Mesodermal cell (in vitro differentiated cells): ENCODE measurements at regions not wholly inside any gene's neighbourhood (a gene's known extent, or its start where the extent isn't known, plus 50 kb on each side); places are given as distances from the start of the nearest gene placed in this dataset.
A peak's percentile ranks its signal among the peaks of the same experiment; 100 is the strongest.
"Not testable (repeated sequence)": the region's sequence is repeated elsewhere in the genome, so short reads cannot be mapped to it uniquely, and the experiment has no call there.

Source experiments
- H3K27ac ChIP-seq: 2 replicates; pipeline ENCODE4 v1.7.0; 2013; ENCODE audit warnings: mild to moderate bottlenecking, low read depth, low read length, moderate library complexity; ENCODE audit not compliant: severe bottlenecking
- H3K36me3 ChIP-seq: 2 replicates; pipeline ENCODE4 v1.7.1; 2013; ENCODE audit warnings: mild to moderate bottlenecking, low read length, moderate library complexity; ENCODE audit not compliant: control insufficient read depth, insufficient read depth
- H3K4me1 ChIP-seq: one replicate; pipeline ENCODE4 v1.7.1; 2013; ENCODE audit warnings: mild to moderate bottlenecking, low read length; ENCODE audit not compliant: insufficient read depth, control insufficient read depth, poor library complexity, severe bottlenecking
- H3K4me3 ChIP-seq: 2 replicates; pipeline ENCODE4 v1.7.0; 2013; ENCODE audit warnings: low read length, control low read depth, mild to moderate bottlenecking; ENCODE audit not compliant: insufficient read depth, poor library complexity, severe bottlenecking; ENCODE audit errors: extremely low read depth
- H3K9me3 ChIP-seq: 2 replicates; pipeline ENCODE4 v1.7.1; 2013; ENCODE audit warnings: mild to moderate bottlenecking, low read length, moderate library complexity; ENCODE audit not compliant: control insufficient read depth
- WGBS, 2 experiments: methylation state at CpG; one replicate each; pipeline ENCODE4 v1.1.5; 2013; ENCODE audit warnings: missing lambda C conversion rate in 2 of 2; ENCODE audit not compliant: insufficient coverage in 2 of 2; 5-methylcytosine and 5-hydroxymethylcytosine counted together

GRCh38 chr1:115536279-115536816 lies 105.4 kb upstream of the VANGL1 start:
- H3K27ac ChIP-seq: no peak overlapping the region
- WGBS, 2 experiments: 88 to 94% methylated on average over 2 to 3 of the region's 4 CpGs
- no peaks in the 10 kb centered on the region for H3K9me3 ChIP-seq
- H3K4me3 ChIP-seq: no peak overlapping the region
- no peaks in the 10 kb centered on the region for H3K36me3 ChIP-seq
- peaks cover 24% of the 10 kb centered on the region for H3K4me1 ChIP-seq

DNA sequence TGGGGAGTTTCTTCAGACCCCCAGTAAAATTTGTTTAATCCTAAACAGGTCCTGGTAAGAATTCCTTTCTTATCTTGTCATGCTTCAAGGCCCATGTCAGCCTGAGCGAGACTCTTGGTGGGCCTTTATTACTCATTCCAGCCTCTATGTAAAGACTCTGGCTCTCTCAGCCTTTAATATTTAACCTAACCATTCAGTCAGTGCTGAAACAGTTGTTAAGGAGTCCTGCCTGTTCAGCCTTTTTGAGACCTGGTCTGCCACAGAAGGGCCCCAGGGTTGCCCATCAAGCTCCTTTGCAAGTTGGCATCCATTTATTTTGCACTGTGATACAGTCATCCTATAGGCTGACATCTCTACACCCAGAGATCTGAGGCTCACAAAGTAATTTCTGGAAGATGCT lies 107.7 kb upstream of the VANGL1 start:
- no peaks in the 10 kb centered on the region for H3K36me3 ChIP-seq
- no peaks in the 10 kb centered on the region for H3K9me3 ChIP-seq
- H3K4me3 ChIP-seq: no peak overlapping the region
- H3K27ac ChIP-seq: peak overlapping the region; percentile 66
- H3K4me1 ChIP-seq: peaks cover 40% of the 10 kb centered on the region
- WGBS, 2 experiments: 43% methylated on average over 1 of the region's 1 CpG; no CpG with 5 or more reads in 1 of the 2 experiments

- Histone ChIP-seq H3K4me1 (peaks cover 47% of the 10 kb centered on the region), H3K36me3 (no peaks in the 10 kb centered on the region), H3K4me3 (no peak overlapping the region), H3K27ac (no peak overlapping the region), H3K9me3 (no peaks in the 10 kb centered on the region)
- 83% methylated on average over 1 of the region's 6 CpGs for WGBS, 2 experiments
Measured at GRCh38 chr1:115531631-115532264, 110.0 kb upstream of the VANGL1 start.

DNA sequence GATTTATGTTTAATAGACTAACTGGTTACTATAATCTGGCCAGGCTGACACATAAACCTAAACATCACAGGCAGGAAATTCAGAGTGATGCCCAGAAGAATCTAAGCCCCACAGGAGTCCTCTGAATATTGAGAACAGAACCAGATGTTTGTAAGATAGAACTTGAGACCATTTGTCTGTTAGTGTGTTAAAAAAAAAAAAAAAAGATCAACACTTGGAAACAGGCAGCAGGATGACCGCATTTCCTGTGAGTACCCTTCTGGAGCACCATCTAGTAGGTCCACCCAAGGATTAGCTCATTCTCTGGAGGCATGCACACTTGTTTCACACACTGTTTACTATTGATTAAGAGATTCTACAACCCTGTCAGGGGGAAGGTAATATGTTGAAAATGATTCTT lies 111.4 kb upstream of the VANGL1 start:
- no peak overlapping the region for H3K27ac ChIP-seq
- 83% methylated on average over 1 of the region's 1 CpG; no CpG with 5 or more reads in 1 of the 2 experiments for WGBS, 2 experiments
- peaks cover 49% of the 10 kb centered on the region for H3K4me1 ChIP-seq
- no peaks in the 10 kb centered on the region for H3K36me3 ChIP-seq
- no peaks in the 10 kb centered on the region for H3K9me3 ChIP-seq
- H3K4me3 ChIP-seq: no peak overlapping the region

DNA sequence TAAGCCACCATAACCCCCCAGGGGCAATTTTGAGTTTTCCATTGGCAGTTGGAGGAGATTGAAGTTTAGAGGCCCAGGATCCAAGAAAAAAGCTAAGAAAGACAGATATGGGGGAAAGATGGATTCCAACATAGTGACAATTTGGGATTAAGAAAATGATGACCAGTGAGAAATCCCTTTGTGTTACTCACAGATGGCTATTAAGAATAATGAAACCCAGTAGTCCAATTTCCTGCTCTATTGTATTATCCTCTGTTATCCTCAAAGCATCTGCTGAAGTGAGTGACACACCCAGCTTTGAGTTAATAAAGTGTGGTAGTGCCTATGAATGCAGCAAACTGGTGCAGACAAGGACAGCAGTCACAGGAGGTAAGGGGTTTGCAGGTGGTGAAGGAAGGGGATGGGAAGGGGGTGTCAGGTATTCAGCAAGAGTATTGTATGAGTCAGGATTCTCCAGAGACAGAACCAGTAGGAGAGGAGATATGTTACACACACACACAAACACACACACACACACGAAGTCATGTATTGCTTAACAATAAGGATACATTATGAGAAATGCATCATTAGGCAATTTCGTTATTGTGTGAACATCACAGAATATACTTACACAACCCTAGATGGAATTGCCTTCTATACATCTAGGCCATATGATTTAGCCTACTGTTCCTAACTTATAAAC lies 112.4 kb upstream of the VANGL1 start:
- WGBS, 2 experiments: 86% methylated on average over 1 of the region's 2 CpGs; no CpG with 5 or more reads in 1 of the 2 experiments
- Histone ChIP-seq H3K9me3 (no peaks in the 10 kb centered on the region), H3K4me1 (peaks cover 57% of the 10 kb centered on the region), H3K36me3 (no peaks in the 10 kb centered on the region), H3K4me3 (no peak overlapping the region), H3K27ac (no peak overlapping the region)

DNA sequence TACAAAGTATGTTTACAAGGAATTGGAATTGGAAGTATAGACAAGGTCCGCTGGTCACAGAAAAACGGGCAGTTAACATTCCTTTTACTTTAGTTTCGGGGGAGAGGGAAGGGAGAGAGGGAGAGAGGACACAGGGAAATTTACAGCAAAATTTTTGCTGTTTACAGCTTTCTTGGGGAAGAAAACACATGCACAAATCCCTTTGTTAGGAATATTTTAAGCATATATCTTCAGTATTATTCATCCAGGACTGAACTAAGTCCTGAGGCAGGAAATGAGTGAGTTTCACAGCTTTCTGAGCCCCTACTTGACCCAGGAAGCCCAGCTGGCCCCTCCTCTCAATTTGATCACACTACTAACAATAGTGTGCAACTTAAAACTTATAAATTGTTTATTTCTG lies 113.4 kb upstream of the VANGL1 start:
- H3K9me3 ChIP-seq, H3K4me3 ChIP-seq, H3K36me3 ChIP-seq: not testable (repeated sequence)
- Histone ChIP-seq H3K4me1 (peaks cover 50% of the 10 kb centered on the region), H3K27ac (peak overlapping the region; percentile 25)
- 76 to 82% methylated on average over 3 of the region's 3 CpGs for WGBS, 2 experiments

DNA sequence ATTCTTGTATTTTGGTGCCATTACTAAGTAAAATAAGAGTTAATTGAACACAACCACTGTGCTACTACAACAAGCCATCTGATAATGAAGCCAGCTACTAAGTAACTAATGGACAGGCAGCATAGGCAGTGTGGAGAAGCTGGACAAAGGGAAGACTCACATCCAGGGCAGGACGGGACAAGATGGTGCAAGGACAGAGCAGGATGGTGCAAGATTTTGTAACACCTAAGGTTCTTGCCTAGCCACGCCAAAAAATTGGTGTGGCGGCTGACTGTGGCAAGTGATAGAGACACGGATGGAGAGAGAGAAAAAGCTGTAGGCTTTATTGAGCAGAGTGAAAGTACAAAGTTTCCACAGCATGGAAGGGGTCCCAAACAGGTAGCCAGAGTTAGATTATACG lies 114.0 kb upstream of the VANGL1 start:
- H3K36me3 ChIP-seq: no peaks in the 10 kb centered on the region
- no peaks in the 10 kb centered on the region for H3K9me3 ChIP-seq
- WGBS, 2 experiments: 96 to 98% methylated on average over 4 to 5 of the region's 5 CpGs
- H3K27ac ChIP-seq: no peak overlapping the region
- H3K4me1 ChIP-seq: peaks cover 45% of the 10 kb centered on the region
- H3K4me3 ChIP-seq: no peak overlapping the region

DNA sequence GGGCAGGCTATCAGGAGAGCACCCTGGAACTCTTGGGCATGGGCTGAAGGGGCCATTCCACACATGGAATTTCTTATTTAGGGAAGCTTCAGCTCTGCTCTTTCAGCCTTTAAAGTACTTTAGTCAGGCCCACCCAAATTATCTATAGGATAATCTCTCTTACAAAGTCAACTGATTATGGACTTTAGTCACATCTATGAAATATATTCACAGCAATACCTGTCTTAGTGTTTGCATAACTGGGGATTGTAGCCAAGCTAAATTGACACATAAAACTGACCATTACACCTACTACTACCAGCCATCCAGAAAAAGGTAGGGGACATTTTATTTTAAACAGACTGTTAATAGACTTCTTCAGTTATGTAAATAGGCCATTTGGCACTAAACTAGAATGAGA lies 114.9 kb upstream of the VANGL1 start:
- Histone ChIP-seq H3K9me3 (no peaks in the 10 kb centered on the region), H3K4me3 (no peak overlapping the region), H3K36me3 (no peaks in the 10 kb centered on the region), H3K27ac (no peak overlapping the region), H3K4me1 (peaks cover 42% of the 10 kb centered on the region)

DNA sequence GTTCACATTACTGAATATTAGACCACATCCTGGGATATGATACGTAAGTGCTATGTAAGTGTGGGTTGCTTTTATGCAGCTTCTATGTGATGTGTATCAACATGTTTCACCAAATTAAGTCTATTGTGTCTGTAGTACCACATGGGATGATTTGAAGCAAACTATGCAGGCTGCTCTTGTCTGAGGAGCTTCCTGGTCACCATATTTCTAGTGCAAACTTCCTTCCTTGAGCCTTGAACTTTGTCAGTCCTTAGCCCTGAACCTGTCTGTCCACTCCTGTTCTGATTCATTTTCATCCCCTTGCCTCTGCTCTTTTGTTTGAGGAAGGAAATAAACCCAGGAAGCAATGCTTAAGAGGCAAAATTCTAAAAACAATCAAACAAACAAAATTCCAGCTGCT lies 117.5 kb upstream of the VANGL1 start:
- 100% methylated on average over 1 of the region's 1 CpG; no CpG with 5 or more reads in 1 of the 2 experiments for WGBS, 2 experiments
- H3K9me3 ChIP-seq: no peaks in the 10 kb centered on the region
- no peaks in the 10 kb centered on the region for H3K36me3 ChIP-seq
- H3K4me1 ChIP-seq: peaks cover 22% of the 10 kb centered on the region
- no peak overlapping the region for H3K27ac ChIP-seq
- no peak overlapping the region for H3K4me3 ChIP-seq

- Histone ChIP-seq H3K9me3 (no peaks in the 10 kb centered on the region), H3K4me1 (peaks cover 13% of the 10 kb centered on the region), H3K4me3 (no peak overlapping the region), H3K27ac (no peak overlapping the region), H3K36me3 (no peaks in the 10 kb centered on the region)
Measured at GRCh38 chr1:115522386-115522785, 119.4 kb upstream of the VANGL1 start.

DNA sequence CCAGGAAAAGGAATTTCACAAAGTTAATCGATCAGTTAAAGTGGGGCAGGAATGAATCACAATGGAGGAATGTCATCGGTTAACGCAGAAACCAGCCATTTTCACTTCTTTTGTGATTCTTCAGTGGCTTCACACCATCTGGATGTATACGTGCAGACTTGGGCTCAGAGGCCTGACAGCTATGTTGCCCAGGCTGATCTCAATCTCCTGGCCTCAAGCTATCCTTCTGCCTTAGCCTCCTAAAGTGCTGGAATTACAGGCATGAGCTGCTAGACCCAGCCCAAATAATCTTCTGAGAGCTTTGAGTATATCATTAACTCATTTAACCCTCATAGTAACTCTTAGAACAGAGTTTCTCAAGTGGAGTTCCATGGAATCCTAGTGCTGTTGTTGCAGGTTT lies 126.5 kb upstream of the VANGL1 start:
- Histone ChIP-seq H3K9me3 (no peaks in the 10 kb centered on the region), H3K27ac (no peak overlapping the region), H3K36me3 (no peaks in the 10 kb centered on the region), H3K4me1 (no peaks in the 10 kb centered on the region), H3K4me3 (no peak overlapping the region)
- WGBS, 2 experiments: 88 to 93% methylated on average over 4 of the region's 4 CpGs
